MM.1S (cell line): ENCODE measurements at regions not wholly inside any gene's neighbourhood (a gene's known extent, or its start where the extent isn't known, plus 50 kb on each side); places are given as distances from the start of the nearest gene placed in this dataset.

Experiments
- EZH2phosphoT487 ChIP-seq: fragments of 300-600 bp; sonication (generic); IDR thresholded peaks from 2 replicates; pipeline ENCODE4 v1.6.1; 2018; ENCODE audit warnings: antibody characterized with exemption, low read length
- TF ChIP-seq, protein P1 (sequence below): fragments of 300-600 bp; sonication (generic); IDR thresholded peaks from 2 replicates; pipeline ENCODE4 v1.5.1; 2016; ENCODE audit warnings: antibody characterized with exemption, low read length, mixed read lengths

DNA sequence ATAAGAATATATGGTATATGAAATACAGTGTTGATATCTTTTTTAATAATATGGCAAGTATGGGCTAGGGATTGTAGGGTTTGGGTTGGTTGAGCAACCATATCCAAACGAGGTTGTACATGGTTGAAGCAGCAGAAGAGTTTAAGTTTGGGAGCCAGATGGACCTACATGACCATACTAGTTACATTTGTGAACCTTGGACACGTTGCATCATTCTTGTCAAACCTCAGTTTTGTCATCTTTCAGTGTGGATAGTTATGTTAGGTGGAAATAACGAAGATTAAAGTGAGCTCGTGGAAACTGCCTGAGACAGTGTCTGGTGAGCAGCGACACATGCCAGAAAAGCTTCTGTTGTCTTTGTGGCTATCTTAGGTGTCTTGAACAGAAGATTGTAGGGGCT, 307.1 kb upstream of the KIRREL3 start:
- TF ChIP-seq, protein P1, sequence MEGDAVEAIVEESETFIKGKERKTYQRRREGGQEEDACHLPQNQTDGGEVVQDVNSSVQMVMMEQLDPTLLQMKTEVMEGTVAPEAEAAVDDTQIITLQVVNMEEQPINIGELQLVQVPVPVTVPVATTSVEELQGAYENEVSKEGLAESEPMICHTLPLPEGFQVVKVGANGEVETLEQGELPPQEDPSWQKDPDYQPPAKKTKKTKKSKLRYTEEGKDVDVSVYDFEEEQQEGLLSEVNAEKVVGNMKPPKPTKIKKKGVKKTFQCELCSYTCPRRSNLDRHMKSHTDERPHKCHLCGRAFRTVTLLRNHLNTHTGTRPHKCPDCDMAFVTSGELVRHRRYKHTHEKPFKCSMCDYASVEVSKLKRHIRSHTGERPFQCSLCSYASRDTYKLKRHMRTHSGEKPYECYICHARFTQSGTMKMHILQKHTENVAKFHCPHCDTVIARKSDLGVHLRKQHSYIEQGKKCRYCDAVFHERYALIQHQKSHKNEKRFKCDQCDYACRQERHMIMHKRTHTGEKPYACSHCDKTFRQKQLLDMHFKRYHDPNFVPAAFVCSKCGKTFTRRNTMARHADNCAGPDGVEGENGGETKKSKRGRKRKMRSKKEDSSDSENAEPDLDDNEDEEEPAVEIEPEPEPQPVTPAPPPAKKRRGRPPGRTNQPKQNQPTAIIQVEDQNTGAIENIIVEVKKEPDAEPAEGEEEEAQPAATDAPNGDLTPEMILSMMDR: no peak
- TF ChIP-seq EZH2phosphoT487: no peak
